H9 (cell line): ENCODE measurements at regions not wholly inside any gene's neighbourhood (a gene's known extent, or its start where the extent isn't known, plus 50 kb on each side); places are given as distances from the start of the nearest gene placed in this dataset.

Experiments used
- DNase-seq: peaks from one replicate; pipeline ENCODE4 v3.0.0-alpha.2; 2017
- H2AFZ ChIP-seq: one replicate; pipeline ENCODE4 v1.6.1; 2013; ENCODE audit warnings: mild to moderate bottlenecking, low read length, control low read depth, moderate library complexity
- H2AK5ac ChIP-seq: 2 replicates; pipeline ENCODE4 v1.6.1; 2013; ENCODE audit warnings: low read length, control low read depth, mixed read lengths; ENCODE audit not compliant: insufficient read length
- H2BK120ac ChIP-seq: one replicate; pipeline ENCODE4 v1.6.1; 2013; ENCODE audit warnings: low read depth, mild to moderate bottlenecking, low read length, control low read depth, inconsistent platforms; ENCODE audit not compliant: poor library complexity, severe bottlenecking
- H2BK12ac ChIP-seq: 2 replicates; pipeline ENCODE4 v1.6.1; 2013; ENCODE audit warnings: low read length, control low read depth, mixed read lengths, low read depth; ENCODE audit not compliant: insufficient read length
- H2BK15ac ChIP-seq: 2 replicates; pipeline ENCODE4 v1.6.1; 2013; ENCODE audit warnings: low read depth, low read length, control low read depth
- H2BK20ac ChIP-seq: one replicate; pipeline ENCODE4 v1.6.1; 2013; ENCODE audit warnings: low read depth, mild to moderate bottlenecking, low read length, control low read depth, inconsistent platforms; ENCODE audit not compliant: poor library complexity, severe bottlenecking
- H2BK5ac ChIP-seq: 2 replicates; pipeline ENCODE4 v1.6.1; 2013; ENCODE audit warnings: low read length, control low read depth, mixed read lengths; ENCODE audit not compliant: insufficient read length
- H3K14ac ChIP-seq: 2 replicates; pipeline ENCODE4 v1.6.1; 2013; ENCODE audit warnings: low read length, control low read depth; ENCODE audit not compliant: insufficient read depth
- H3K18ac ChIP-seq: 2 replicates; pipeline ENCODE4 v1.6.1; 2013; ENCODE audit warnings: low read depth, mild to moderate bottlenecking, mixed read lengths, low read length, control low read depth; ENCODE audit not compliant: insufficient read length
- H3K23ac ChIP-seq: 2 replicates; pipeline ENCODE4 v1.6.1; 2013; ENCODE audit warnings: low read length, control low read depth, mixed read lengths, low read depth; ENCODE audit not compliant: insufficient read length
- H3K23me2 ChIP-seq: 2 replicates; pipeline ENCODE4 v1.6.1; 2013; ENCODE audit warnings: low read depth, mild to moderate bottlenecking, mixed read lengths, low read length, control low read depth; ENCODE audit not compliant: insufficient read length, poor library complexity, severe bottlenecking
- H3K27ac ChIP-seq: 2 replicates; pipeline ENCODE4 v1.5.1; 2013; ENCODE audit warnings: low read length, control low read depth, mixed read lengths, low read depth; ENCODE audit not compliant: insufficient read length
- H3K27me3 ChIP-seq: 2 replicates; pipeline ENCODE4 v1.6.1; 2013; ENCODE audit warnings: low read length, control low read depth, inconsistent platforms; ENCODE audit not compliant: insufficient read depth
- H3K4ac ChIP-seq: 2 replicates; pipeline ENCODE4 v1.6.1; 2013; ENCODE audit warnings: low read depth, mild to moderate bottlenecking, control low read depth, inconsistent platforms, low read length, moderate library complexity
- H3K4me1 ChIP-seq: 2 replicates; pipeline ENCODE4 v1.6.1; 2013; ENCODE audit warnings: low read length, control low read depth, inconsistent platforms; ENCODE audit not compliant: insufficient read depth
- H3K4me2 ChIP-seq: 2 replicates; pipeline ENCODE4 v1.6.1; 2013; ENCODE audit warnings: low read length, control low read depth, mixed read lengths; ENCODE audit not compliant: insufficient read length, insufficient read depth
- H3K56ac ChIP-seq: 2 replicates; pipeline ENCODE4 v1.6.1; 2013; ENCODE audit warnings: low read depth, mild to moderate bottlenecking, mixed read lengths, low read length, control low read depth; ENCODE audit not compliant: insufficient read length
- H3K79me1 ChIP-seq: 2 replicates; pipeline ENCODE4 v1.6.1; 2013; ENCODE audit warnings: low read depth, mild to moderate bottlenecking, moderate library complexity, low read length, control low read depth, inconsistent platforms; ENCODE audit not compliant: insufficient read depth, poor library complexity, severe bottlenecking
- H3K79me2 ChIP-seq: 2 replicates; pipeline ENCODE4 v1.6.1; 2013; ENCODE audit warnings: low read length, control low read depth, inconsistent platforms; ENCODE audit not compliant: insufficient read depth
- H3K9ac ChIP-seq: 2 replicates; pipeline ENCODE4 v1.6.1; 2013; ENCODE audit warnings: low read length, control low read depth, mixed read lengths; ENCODE audit not compliant: insufficient read length; ENCODE audit errors: extremely low read depth
- H3K9me3 ChIP-seq: one replicate; pipeline ENCODE4 v1.6.1; 2013; ENCODE audit warnings: low read depth, low read length, inconsistent platforms; ENCODE audit not compliant: control insufficient read depth
- H3T11ph ChIP-seq: one replicate; pipeline ENCODE4 v1.6.1; 2013; ENCODE audit warnings: mild to moderate bottlenecking, low read length, control low read depth, inconsistent platforms
- H4K20me1 ChIP-seq: one replicate; pipeline ENCODE4 v1.6.1; 2013; ENCODE audit not compliant: control insufficient read depth, insufficient read length, insufficient read depth
- H4K5ac ChIP-seq: 2 replicates; pipeline ENCODE4 v1.6.1; 2013; ENCODE audit warnings: low read depth, mild to moderate bottlenecking, mixed read lengths, low read length, control low read depth; ENCODE audit not compliant: insufficient read length
- H4K8ac ChIP-seq: replicated peaks from 2 replicates; pipeline ENCODE4 v1.6.1; 2013; ENCODE audit warnings: low read length, control low read depth, mixed read lengths, low read depth; ENCODE audit not compliant: insufficient read length
- H4K91ac ChIP-seq: 2 replicates; pipeline ENCODE4 v1.6.1; 2013; ENCODE audit warnings: low read depth, mild to moderate bottlenecking, moderate library complexity, mixed read lengths, low read length, control low read depth; ENCODE audit not compliant: insufficient read length
- H3K27ac Mint-ChIP-seq, 3 experiments: 2 replicates in 2 of 3; 3 replicates in 1 of 3; pipeline ENCODE4 v1.8.0; 2020 to 2021; ENCODE audit warnings: mixed read lengths in 3 of 3, mild to moderate bottlenecking in 1 of 3, moderate library complexity in 1 of 3
- H3K27me3 Mint-ChIP-seq: 2 replicates; pipeline ENCODE4 v1.8.0; 2021; ENCODE audit warnings: low read depth, mild to moderate bottlenecking, moderate library complexity, mixed read lengths
- H3K36me3 Mint-ChIP-seq, 3 experiments: 2 replicates in 2 of 3; 3 replicates in 1 of 3; pipeline ENCODE4 v1.8.0; 2020 to 2021; ENCODE audit warnings: low read depth in 3 of 3, mixed read lengths in 3 of 3; ENCODE audit not compliant: insufficient read depth in 1 of 3
- H3K4me1 Mint-ChIP-seq, 2 experiments: 2 replicates each; pipeline ENCODE4 v1.8.0; 2020; ENCODE audit warnings: mixed read lengths in 2 of 2
- H3K4me3 Mint-ChIP-seq, 2 experiments: 2 replicates in 1 of 2; 3 replicates in 1 of 2; pipeline ENCODE4 v1.8.0; 2020 to 2021; ENCODE audit warnings: mild to moderate bottlenecking in 2 of 2, mixed read lengths in 2 of 2, moderate library complexity in 1 of 2
- H3K9me3 Mint-ChIP-seq, 2 experiments: 2 replicates in 1 of 2; 3 replicates in 1 of 2; pipeline ENCODE4 v1.8.0; 2020; ENCODE audit warnings: mild to moderate bottlenecking in 2 of 2, mixed read lengths in 2 of 2, moderate library complexity in 1 of 2
- CTCF ChIP-seq: fragments of 200-600 bp; sonication (generic); conservative IDR thresholded peaks from 3 replicates; pipeline ENCODE4 v1.8.0; 2021; ENCODE audit warnings: antibody characterized with exemption, mild to moderate bottlenecking
- WGBS: extraction: QIAGEN DNeasy Blood & Tissue Kit; methylation state at CpG from one replicate; pipeline ENCODE4 v1.1.7; 2013; ENCODE audit warnings: missing lambda C conversion rate, low lambda C conversion rate, mixed read lengths; ENCODE audit not compliant: insufficient read length; ENCODE audit errors: extremely low coverage; 5-methylcytosine and 5-hydroxymethylcytosine counted together

GRCh38 chr1:4380564-4381168, 273.7 kb upstream of the AJAP1 start:
- Histone ChIP-seq H3T11ph (no peak overlapping the region), H3K14ac (no peak overlapping the region), H3K79me2 (no peaks in the 10 kb centered on the region), H2BK15ac (no peak overlapping the region), H2BK12ac (no peak overlapping the region), H3K27me3 (no peaks in the 10 kb centered on the region), H3K27ac (no peak overlapping the region), H2BK120ac (no peak overlapping the region), H2AFZ (no peak overlapping the region), H3K18ac (no peak overlapping the region), H2BK20ac (no peak overlapping the region), H4K5ac (no peak overlapping the region), H4K91ac (no peak overlapping the region), H2AK5ac (no peak overlapping the region), H3K23me2 (no peaks in the 10 kb centered on the region), H4K8ac (no peak overlapping the region), H3K9ac (no peak overlapping the region), H3K4me2 (no peak overlapping the region), H3K9me3 (peaks cover 4% of the 10 kb centered on the region), H3K56ac (no peak overlapping the region), H3K4ac (no peak overlapping the region), H3K79me1 (no peaks in the 10 kb centered on the region), H4K20me1 (no peaks in the 10 kb centered on the region), H2BK5ac (no peak overlapping the region), H3K23ac (no peak overlapping the region), H3K4me1 (no peaks in the 10 kb centered on the region)
- no peak overlapping the region for H3K4me3 Mint-ChIP-seq
- TF ChIP-seq CTCF, result no peak
- no peak overlapping the region for H3K27ac Mint-ChIP-seq
- no CpG with 5 or more reads among the region's 3 CpGs for WGBS
- H3K4me1 Mint-ChIP-seq, result peaks cover 0 to 7% of the 10 kb centered on the region in 2 experiments; a peak in 2 of 4 replicates
- no peaks in the 10 kb centered on the region; the same call in 1 of the 2 replicates for H3K27me3 Mint-ChIP-seq
- peaks cover 10 to 16% (median 12%) of the 10 kb centered on the region in 3 experiments; a peak in 6 of 7 replicates for H3K36me3 Mint-ChIP-seq
- peaks cover 29 to 51% of the 10 kb centered on the region in 2 experiments for H3K9me3 Mint-ChIP-seq
- no peak for DNase-seq
